ENCODE measurements at regions not wholly inside any gene's neighbourhood (a gene's known extent, or its start where the extent isn't known, plus 50 kb on each side); places are given as distances from the start of the nearest gene placed in this dataset.

GRCh38 chr1:11594222-11594621 lies 60.0 kb downstream of the FBXO2 start (continued):
- peak; percentile 53; the same call in 1 of the 2 replicates for TF ChIP-seq CEBPB (IDR thresholded peaks at IDR 0.05; ENCODE audit: borderline replicate concordance, low read depth, low read length)
- no peak for TF ChIP-seq ZNF12 (CRISPR knock-in tag; IDR thresholded peaks at IDR 0.05)
- no peak for TF ChIP-seq NFE2L2 (IDR thresholded peaks at IDR 0.05; ENCODE audit: low read length)
- TF ChIP-seq CEBPG (CRISPR knock-in tag; IDR thresholded peaks at IDR 0.05), result peak; percentile 64
- TF ChIP-seq MED8 (CRISPR knock-in tag; IDR thresholded peaks at IDR 0.05; ENCODE audit: insufficient replicate concordance), result no peak

GRCh38 chr1:11592752-11593151 lies 61.5 kb downstream of the FBXO2 start:
- H2AFZ ChIP-seq (ENCODE audit: low read length), result no peak overlapping the region
- H4K20me1 ChIP-seq (ENCODE audit: insufficient read depth, low read length), result no peaks in the 10 kb centered on the region
- H3K9me3 ChIP-seq (ENCODE audit: low read length), result no peaks in the 10 kb centered on the region
- CTCF ChIA-PET (ENCODE audit: low intra/inter-chr PET ratio, low total read pairs), result no interaction called here
- ATAC-seq, result no peak
- POLR2A ChIA-PET, result no interaction called here
- DNase-seq (ENCODE audit: low spot score), result no peak
- no peaks in the 10 kb centered on the region for H3K36me3 ChIP-seq (replicated peaks in 1 of 2; ENCODE audit: control insufficient read depth in 1 of 2, insufficient read depth in 2 of 2, low read length in 2 of 2)
- no peaks in the 10 kb centered on the region for H3K79me2 ChIP-seq (ENCODE audit: insufficient read depth, low read length)
- no peaks in the 10 kb centered on the region for H3K4me1 ChIP-seq (ENCODE audit: insufficient read depth, low read length)
- in situ Hi-C loops (cut with HindIII; ENCODE audit: extremely low pct_ligation_motif_present, low pct_unique_long_range_greater_than_20kb), result no loop called here
- no TSS peak for BruUV-seq (replicated peaks)
- H3K27ac ChIP-seq (ENCODE audit: extremely low read length, insufficient read depth, low read length), result no peak overlapping the region
- FAIRE-seq, result no peak
- no peak overlapping the region for H3K4me2 ChIP-seq (ENCODE audit: low read depth, low read length)
- peaks cover 3 to 33% of the 10 kb centered on the region in 2 experiments; a peak in 4 of 5 replicates for H3K27me3 ChIP-seq (ENCODE audit: control insufficient read depth in 1 of 2, insufficient read depth in 2 of 2, low read length in 2 of 2)
- H3K9ac ChIP-seq (ENCODE audit: insufficient read depth, low read depth, low read length), result no peak overlapping the region
- WGBS (ENCODE audit: low lambda C conversion rate), result 17% methylated on average over 3 of the region's 6 CpGs
- H3K4me3 ChIP-seq (replicated peaks in 1 of 3; ENCODE audit: insufficient read depth in 1 of 3, low read depth in 2 of 3, low read length in 3 of 3), result no peak overlapping the region
- intact Hi-C loops (cut with micrococcal nuclease; ENCODE audit: unreplicated experiment), result no loop called here
- TF ChIP-seq TBX3 (IDR thresholded peaks at IDR 0.05; ENCODE audit: borderline replicate concordance), result no peak
- TF ChIP-seq LRRFIP1 (CRISPR knock-in tag; conservative IDR thresholded peaks at IDR 0.05), result no peak
- no peak for TF ChIP-seq ZNF562 (CRISPR knock-in tag; IDR thresholded peaks at IDR 0.05; ENCODE audit: borderline replicate concordance)
- TF ChIP-seq ZNF704 (CRISPR knock-in tag; IDR thresholded peaks at IDR 0.05; ENCODE audit: borderline replicate concordance), result no peak
- no peak for TF ChIP-seq ZNF24 (IDR thresholded peaks at IDR 0.05)
- no peak for TF ChIP-seq HNRNPK (IDR thresholded peaks at IDR 0.05; ENCODE audit: low read depth, low read length, poor library complexity, severe bottlenecking)
- TF ChIP-seq ZFAT (CRISPR knock-in tag; conservative IDR thresholded peaks at IDR 0.05), result no peak
- TF ChIP-seq NBN (conservative IDR thresholded peaks at IDR 0.05), result no peak
- no peak for TF ChIP-seq RBFOX2 (IDR thresholded peaks at IDR 0.05; ENCODE audit: low read depth, low read length)
- TF ChIP-seq ZNF605 (CRISPR knock-in tag; IDR thresholded peaks at IDR 0.05), result no peak
- no peak for TF ChIP-seq CAMTA2 (CRISPR knock-in tag; IDR thresholded peaks at IDR 0.05; ENCODE audit: borderline replicate concordance)
- no peak for TF ChIP-seq AKNA (CRISPR knock-in tag; IDR thresholded peaks at IDR 0.05; ENCODE audit: borderline replicate concordance)

All from HepG2 (cell line).